Keratinocyte (primary cell): ENCODE measurements at regions not wholly inside any gene's neighbourhood (a gene's known extent, or its start where the extent isn't known, plus 50 kb on each side); places are given as distances from the start of the nearest gene placed in this dataset.

Source experiments
- DNase-seq: peaks from one replicate; pipeline ENCODE4 v3.0.0-alpha.2; 2011; ENCODE audit warnings: low read depth, missing footprints, low spot score
- FAIRE-seq: peaks from 2 replicates; lab custom pipeline; 2011; peaks lifted over from hg19 to GRCh38; lab: Jason Lieb, UNC
- H2AFZ ChIP-seq: 2 replicates; pipeline ENCODE4 v1.6.0; 2012; ENCODE audit warnings: low read length, control low read depth, inconsistent platforms; ENCODE audit not compliant: control insufficient read depth
- H3K27ac ChIP-seq: 2 replicates; pipeline ENCODE4 v1.5.1; 2011; ENCODE audit warnings: low read length; ENCODE audit not compliant: control insufficient read depth, insufficient read depth
- H3K27me3 ChIP-seq: 3 replicates; pipeline ENCODE4 v1.6.0; 2011; ENCODE audit warnings: low read length; ENCODE audit not compliant: control insufficient read depth, insufficient read depth; ENCODE audit errors: extremely low read depth
- H3K36me3 ChIP-seq, 2 experiments: 2 replicates in 1 of 2; 3 replicates in 1 of 2; pipeline ENCODE4 v1.5.1; 2011; ENCODE audit warnings: low read length in 2 of 2, mild to moderate bottlenecking in 1 of 2; ENCODE audit not compliant: control insufficient read depth in 2 of 2, insufficient read depth in 2 of 2; ENCODE audit errors: extremely low read depth in 1 of 2
- H3K4me1 ChIP-seq: 3 replicates; pipeline ENCODE4 v1.5.1; 2011; ENCODE audit warnings: low read length; ENCODE audit not compliant: control insufficient read depth, insufficient read depth; ENCODE audit errors: extremely low read depth
- H3K4me2 ChIP-seq: 3 replicates; pipeline ENCODE4 v1.6.0; 2011; ENCODE audit warnings: low read depth, low read length; ENCODE audit not compliant: control insufficient read depth, insufficient read depth; ENCODE audit errors: extremely low read depth
- H3K4me3 ChIP-seq, 3 experiments: fragments of 200-600 bp in 1 of 3; sonication (generic) in 1 of 3; 2 replicates in 2 of 3; 3 replicates in 1 of 3; pipeline ENCODE4 v1.5.1; 2011 to 2016; ENCODE audit warnings: low read length in 3 of 3, mild to moderate bottlenecking in 3 of 3, control low read depth in 2 of 3, inconsistent platforms in 1 of 3, low read depth in 1 of 3, mixed read lengths in 1 of 3, mixed run types in 1 of 3, moderate library complexity in 1 of 3; ENCODE audit not compliant: control insufficient read depth in 2 of 3, insufficient read depth in 2 of 3; ENCODE audit errors: extremely low read depth in 1 of 3
- H3K79me2 ChIP-seq: 2 replicates; pipeline ENCODE4 v1.6.0; 2012; ENCODE audit warnings: low read length; ENCODE audit not compliant: control insufficient read depth, insufficient read depth
- H3K9ac ChIP-seq: 3 replicates; pipeline ENCODE4 v1.6.0; 2011; ENCODE audit warnings: low read length; ENCODE audit not compliant: control insufficient read depth, insufficient read depth; ENCODE audit errors: extremely low read depth
- H3K9me1 ChIP-seq: 3 replicates; pipeline ENCODE4 v1.6.0; 2011; ENCODE audit warnings: low read length; ENCODE audit not compliant: control insufficient read depth, insufficient read depth; ENCODE audit errors: extremely low read depth
- H3K9me3 ChIP-seq: 2 replicates; pipeline ENCODE4 v1.5.1; 2012; ENCODE audit warnings: low read depth, low read length; ENCODE audit not compliant: control insufficient read depth
- H4K20me1 ChIP-seq: 3 replicates; pipeline ENCODE4 v1.6.0; 2011; ENCODE audit warnings: low read length; ENCODE audit not compliant: control insufficient read depth, insufficient read depth; ENCODE audit errors: extremely low read depth
- CTCF ChIP-seq, 3 experiments: IDR thresholded peaks in 1 of 3; conservative IDR thresholded peaks in 1 of 3; optimal IDR thresholded peaks in 1 of 3; 2 replicates in 2 of 3; 3 replicates in 1 of 3; pipeline versions ENCODE3 to v1.5.1; 2011; ENCODE audit warnings: low read length in 3 of 3, mild to moderate bottlenecking in 3 of 3, moderate library complexity in 2 of 3, control low read depth in 1 of 3, inconsistent platforms in 1 of 3; ENCODE audit not compliant: insufficient read depth in 2 of 3; ENCODE audit errors: extremely low read depth in 1 of 3
- EZH2 ChIP-seq: IDR thresholded peaks from one replicate; pipeline ENCODE4 v1.6.1; 2012; ENCODE audit warnings: inconsistent platforms, mild to moderate bottlenecking, low read length, moderate library complexity
- dilution Hi-C: fragments of 300-500 bp; cut with MboI; formaldehyde crosslinking; loops from one replicate; pipeline ENCODE4 v1.7.0; 2020; ENCODE audit warnings: low sequenced_read_pairs; ENCODE audit not compliant: extremely low pct_ligation_motif_present

- H3K4me1 ChIP-seq = no peaks in the 10 kb centered on the region
- no peak overlapping the region for H3K27ac ChIP-seq
- DNase-seq = no peak
- FAIRE-seq = peak; percentile 5
- H3K36me3 ChIP-seq = no peaks in the 10 kb centered on the region
- no peaks in the 10 kb centered on the region for H4K20me1 ChIP-seq
- no peak overlapping the region for H3K4me2 ChIP-seq
- no peaks in the 10 kb centered on the region for H3K79me2 ChIP-seq
- H3K9ac ChIP-seq = no peak overlapping the region
- no peaks in the 10 kb centered on the region for H3K27me3 ChIP-seq
- TF ChIP-seq CTCF (optimal IDR thresholded peaks at IDR 0.05 in 1 of 3, IDR thresholded peaks at IDR 0.05 in 1 of 3, conservative IDR thresholded peaks at IDR 0.05 in 1 of 3; ENCODE audit: extremely low read depth in 1 of 3, insufficient read depth in 2 of 3, low read length in 3 of 3) (no peak), EZH2 (no peak)
- H3K4me3 ChIP-seq = no peak overlapping the region
- H3K9me1 ChIP-seq = no peaks in the 10 kb centered on the region
- H2AFZ ChIP-seq = no peak overlapping the region
- no peaks in the 10 kb centered on the region for H3K9me3 ChIP-seq
- dilution Hi-C loops = no loop called here
These were observed 849.8 kb downstream of the USP25 start for GRCh38 chr21:16579538-16579937.

GRCh38 chr21:16580661-16581060 lies 850.9 kb downstream of the USP25 start:
- no peak overlapping the region for H3K9ac ChIP-seq
- H4K20me1 ChIP-seq = no peaks in the 10 kb centered on the region
- no peak overlapping the region for H2AFZ ChIP-seq
- no peak for FAIRE-seq
- no peaks in the 10 kb centered on the region for H3K36me3 ChIP-seq
- H3K4me2 ChIP-seq = no peak overlapping the region
- no peaks in the 10 kb centered on the region for H3K27me3 ChIP-seq
- no peak overlapping the region for H3K4me3 ChIP-seq
- TF ChIP-seq CTCF (optimal IDR thresholded peaks at IDR 0.05 in 1 of 3, IDR thresholded peaks at IDR 0.05 in 1 of 3, conservative IDR thresholded peaks at IDR 0.05 in 1 of 3; ENCODE audit: extremely low read depth in 1 of 3, insufficient read depth in 2 of 3, low read length in 3 of 3) = no peak
- no peak for TF ChIP-seq EZH2
- H3K4me1 ChIP-seq = no peaks in the 10 kb centered on the region
- no peaks in the 10 kb centered on the region for H3K79me2 ChIP-seq
- no peak for DNase-seq
- no peaks in the 10 kb centered on the region for H3K9me3 ChIP-seq
- H3K27ac ChIP-seq = no peak overlapping the region
- H3K9me1 ChIP-seq = no peaks in the 10 kb centered on the region
- dilution Hi-C loops = no loop called here
